HG03457 (cell line): ENCODE measurements at regions not wholly inside any gene's neighbourhood (a gene's known extent, or its start where the extent isn't known, plus 50 kb on each side); places are given as distances from the start of the nearest gene placed in this dataset.
"Not testable (repeated sequence)": the region's sequence is repeated elsewhere in the genome, so short reads cannot be mapped to it uniquely, and the experiment has no call there.

ENCODE experiments used
- ATAC-seq: cut with Tn5 transposase; IDR thresholded peaks from one replicate; pipeline ENCODE4 v1.9.1; 2021; ENCODE audit warnings: moderate number of reproducible peaks; ENCODE audit not compliant: unreplicated experiment

GRCh38 chrX:150051096-150051495 lies 112.8 kb upstream of the EOLA2 start:
- ATAC-seq: no peak

- ATAC-seq: no peak
These were observed 113.9 kb upstream of the EOLA2 start for GRCh38 chrX:150052226-150052625.

- ATAC-seq: no peak
These were observed 120.4 kb upstream of the EOLA2 start for GRCh38 chrX:150058728-150059127.

- ATAC-seq: no peak
These were observed 122.1 kb upstream of the EOLA2 start for GRCh38 chrX:150060406-150060805.

GRCh38 chrX:150062292-150063137 lies 124.2 kb upstream of the EOLA2 start:
- no peak for ATAC-seq

DNA sequence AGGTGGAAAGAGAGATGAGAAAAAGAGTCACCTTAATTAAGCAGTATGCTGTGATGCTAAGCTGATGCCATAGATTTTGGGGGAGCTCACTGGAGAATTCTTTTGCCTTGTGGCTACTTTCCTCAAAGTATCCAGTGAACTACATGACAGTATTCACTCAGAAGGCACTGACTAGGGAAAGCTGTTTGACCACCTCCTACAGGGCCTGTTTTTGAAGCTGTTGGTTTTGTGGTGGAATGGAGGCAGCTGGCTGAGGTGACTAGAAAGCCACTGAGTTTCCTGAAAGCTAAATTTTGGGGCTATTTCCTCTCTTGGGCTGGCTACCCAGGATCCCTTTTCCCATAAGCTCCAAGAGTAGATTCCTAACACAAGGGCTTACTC lies 124.8 kb upstream of the EOLA2 start:
- ATAC-seq: no peak

GRCh38 chrX:150063674-150064073 lies 125.4 kb upstream of the EOLA2 start:
- no peak for ATAC-seq

DNA sequence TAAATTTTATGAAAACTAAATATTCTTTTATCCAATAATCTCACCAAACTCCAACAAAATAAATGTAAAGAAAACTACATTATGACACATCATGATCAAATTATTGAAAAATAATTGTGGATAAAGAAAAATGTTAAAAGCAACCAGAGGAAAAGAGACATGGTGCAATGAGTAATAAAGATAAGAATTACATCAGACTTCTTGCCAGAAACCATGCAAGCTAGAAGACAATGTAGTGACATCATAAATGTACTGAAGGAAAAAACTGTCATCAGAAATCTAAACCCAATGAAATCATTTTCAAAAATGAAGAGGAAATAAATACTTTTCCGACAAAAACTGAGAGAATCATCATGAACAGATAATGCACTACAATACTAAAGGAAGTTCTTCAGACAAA lies 135.9 kb upstream of the EOLA2 start:
- ATAC-seq: no peak

DNA sequence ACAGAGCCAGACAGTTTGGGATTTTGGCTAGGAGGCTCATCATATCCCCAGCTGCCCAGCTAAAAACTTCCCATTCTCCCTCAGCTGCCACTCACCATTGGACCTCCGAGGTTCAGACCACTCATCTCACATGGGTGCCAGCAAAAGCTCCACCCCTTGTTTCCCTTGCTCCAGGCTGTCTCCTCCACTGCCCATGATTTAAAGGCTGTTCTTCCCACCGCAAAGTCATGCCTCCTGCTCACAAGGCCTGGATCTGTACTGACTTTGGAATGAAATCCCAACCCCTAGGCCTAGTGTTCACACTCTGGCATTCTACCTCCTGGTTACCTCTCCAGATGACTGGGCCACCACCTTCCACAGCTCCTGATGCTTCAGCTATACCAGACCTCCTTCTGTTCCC lies 142.2 kb upstream of the EOLA2 start:
- ATAC-seq: no peak

DNA sequence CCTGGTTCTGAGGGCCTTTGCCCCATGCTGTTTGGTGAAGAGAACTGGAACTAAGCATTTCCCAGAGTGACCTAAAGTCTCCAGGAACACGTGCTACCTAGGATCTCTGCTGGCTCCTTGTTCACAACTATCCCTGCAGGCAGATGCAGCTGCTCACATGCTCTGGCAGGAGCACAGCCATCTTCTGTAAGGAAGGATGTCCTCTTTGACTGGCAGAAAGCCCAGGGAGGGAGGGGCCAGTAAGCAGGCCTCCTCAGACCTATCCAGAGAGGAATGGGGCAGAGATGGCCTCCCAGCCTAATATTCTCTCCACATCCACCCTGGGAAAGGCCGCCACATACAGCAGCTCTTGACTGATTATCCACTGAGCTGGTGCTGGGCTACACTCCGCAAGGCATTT lies 142.8 kb upstream of the EOLA2 start:
- no peak for ATAC-seq

DNA sequence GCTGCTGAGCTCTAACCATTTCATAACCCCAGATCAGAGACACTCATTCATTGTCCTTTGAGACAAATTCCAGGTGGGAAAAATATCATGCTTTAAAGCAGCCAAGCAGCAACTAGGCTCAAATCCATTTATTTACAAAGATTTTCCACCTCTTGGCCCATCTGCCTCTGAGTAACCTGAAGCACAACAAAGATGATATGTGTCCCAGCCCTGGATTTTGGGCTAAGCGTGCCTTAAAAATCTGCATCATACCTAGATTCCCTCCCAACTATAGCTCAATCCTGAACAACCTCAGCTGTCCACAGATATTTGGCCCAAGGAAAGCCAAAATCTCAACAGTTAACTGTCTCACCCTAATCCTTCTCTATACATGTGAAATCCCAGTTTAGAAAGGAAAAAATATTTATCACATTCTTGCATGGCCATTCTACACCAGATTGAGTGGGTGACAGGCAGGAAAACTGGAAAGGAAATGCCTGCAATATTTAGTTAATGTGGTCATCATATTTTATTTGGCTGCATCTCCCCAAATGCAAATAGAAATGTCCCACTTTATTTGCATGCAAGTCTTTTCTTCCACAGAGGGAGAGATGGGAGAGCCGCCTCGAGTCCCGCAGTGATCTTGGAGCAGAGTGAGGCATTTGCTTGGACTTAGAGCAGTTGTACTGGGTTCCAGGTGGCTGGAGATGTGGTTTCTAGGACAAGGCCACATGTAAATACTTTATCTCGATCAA lies 146.4 kb upstream of the EOLA2 start:
- ATAC-seq: no peak

DNA sequence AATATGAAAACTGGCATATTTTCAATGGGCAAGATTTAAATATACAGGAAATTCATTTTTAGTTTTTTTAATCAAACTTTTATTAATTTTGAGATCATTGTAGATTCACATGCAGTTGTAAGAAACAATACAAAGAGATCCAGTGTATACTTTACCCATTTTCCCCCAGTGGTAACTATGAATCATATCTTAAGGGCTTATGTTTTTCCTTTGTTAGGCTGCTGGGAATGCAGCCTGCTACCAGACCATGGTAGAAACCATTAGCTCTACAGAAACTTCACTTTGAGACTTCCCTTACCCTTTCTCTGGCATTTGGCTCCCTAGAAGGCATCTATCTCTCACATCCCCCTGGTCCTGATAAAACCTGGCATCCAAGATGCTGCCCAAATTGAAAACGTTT lies 147.6 kb upstream of the EOLA2 start:
- ATAC-seq: no peak

- ATAC-seq: no peak
These were observed 148.1 kb upstream of the EOLA2 start for GRCh38 chrX:150086371-150086770.

DNA sequence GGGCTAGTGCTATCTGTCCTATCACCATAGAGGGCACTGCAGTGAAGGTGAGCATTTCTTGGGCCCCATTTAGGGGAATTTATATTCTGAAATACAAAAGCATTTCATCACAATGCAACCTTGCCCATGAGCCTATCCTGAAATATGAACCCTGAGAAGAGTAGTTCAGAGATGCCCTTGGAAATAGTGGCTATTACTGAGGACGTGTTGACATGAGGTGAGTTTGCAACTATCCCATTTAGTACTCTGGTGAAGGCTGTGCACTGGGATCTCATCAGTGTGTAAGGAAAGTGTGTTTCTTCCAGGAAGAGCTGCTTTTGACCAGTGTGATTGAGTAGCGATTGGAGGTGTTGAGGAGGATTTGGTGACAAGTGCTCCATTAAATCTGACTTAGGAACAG lies 149.3 kb upstream of the EOLA2 start:
- no peak for ATAC-seq

- ATAC-seq: no peak
These were observed 149.8 kb upstream of the EOLA2 start for GRCh38 chrX:150088042-150088441.

DNA sequence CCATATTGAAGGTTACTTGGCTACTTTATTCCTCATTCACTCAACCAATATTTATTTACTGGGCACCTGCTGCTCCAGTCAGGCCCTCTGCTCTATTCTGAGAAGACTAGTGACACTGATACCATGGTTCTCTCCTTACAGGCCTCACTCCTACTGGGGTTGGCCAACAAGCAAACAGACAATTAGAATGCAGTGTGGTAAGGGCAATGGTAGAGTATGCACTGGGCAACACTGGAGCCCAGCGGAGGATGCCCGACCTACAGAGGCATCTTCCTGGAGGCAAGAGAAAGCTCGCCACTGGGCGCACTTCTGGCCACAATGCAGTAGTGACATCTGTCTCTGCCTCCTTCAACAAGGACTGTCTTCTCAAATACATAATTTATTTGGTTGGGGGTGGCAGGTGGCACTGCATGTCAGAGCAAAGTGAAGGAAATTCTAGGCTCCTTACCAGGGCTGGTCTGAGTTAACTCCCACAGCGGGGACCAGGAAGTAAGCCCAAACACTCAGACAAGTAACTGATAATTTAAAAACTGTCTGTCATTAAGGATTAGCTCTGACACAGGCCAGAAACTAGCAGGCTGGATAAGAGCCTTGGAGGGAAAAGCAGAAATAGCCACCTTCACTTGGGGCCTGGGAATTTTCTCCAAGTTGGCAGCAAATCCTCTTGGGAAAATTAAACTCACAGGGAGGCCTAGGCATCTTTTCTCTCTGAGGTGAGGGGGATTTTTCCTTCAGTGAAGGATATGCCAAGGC lies 150.7 kb upstream of the EOLA2 start:
- no peak for ATAC-seq

GRCh38 chrX:150091300-150091699 lies 153.0 kb upstream of the EOLA2 start:
- ATAC-seq: not testable (repeated sequence)

DNA sequence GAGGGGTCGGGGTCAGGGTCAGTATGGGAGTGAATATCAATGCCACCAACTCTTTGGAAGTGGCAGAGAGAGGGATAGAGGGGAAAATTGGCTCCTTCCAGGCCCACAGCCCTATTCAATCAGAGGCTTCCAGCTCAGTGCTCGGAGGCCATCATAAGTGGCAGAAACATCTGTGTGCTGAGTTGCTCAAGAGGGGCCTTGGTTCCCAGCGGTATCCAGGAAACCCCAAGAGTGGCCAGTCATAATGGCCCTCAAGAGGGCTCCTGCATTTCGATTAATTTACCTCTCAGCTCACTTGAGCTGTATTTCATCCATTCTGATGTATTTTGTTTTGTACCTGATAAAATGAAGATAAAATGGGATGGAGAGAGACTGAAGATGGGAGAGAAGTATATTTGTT lies 154.3 kb upstream of the EOLA2 start:
- ATAC-seq: no peak

GRCh38 chrX:150094375-150094774 lies 156.1 kb upstream of the EOLA2 start:
- no peak for ATAC-seq

GRCh38 chrX:150094996-150095395 lies 156.7 kb upstream of the EOLA2 start:
- ATAC-seq: no peak

GRCh38 chrX:150099316-150099715 lies 161.0 kb upstream of the EOLA2 start:
- no peak for ATAC-seq

- ATAC-seq: no peak
These were observed 162.0 kb upstream of the EOLA2 start for GRCh38 chrX:150100261-150100660.
